Testis (tissue), 2 donors: ENCODE measurements at regions not wholly inside any gene's neighbourhood (a gene's known extent, or its start where the extent isn't known, plus 50 kb on each side); places are given as distances from the start of the nearest gene placed in this dataset.

Experiments used
- DNase-seq: peaks from one replicate; pipeline ENCODE4 v3.0.0-alpha.2; 2019
- H3K27ac ChIP-seq, 2 donors: fragments of 200-600 bp; sonication (generic); one replicate each; pipeline ENCODE4 v1.5.1; 2019
- H3K27me3 ChIP-seq: fragments of 200-600 bp; sonication (generic); one replicate; pipeline ENCODE4 v1.5.1; 2019
- H3K36me3 ChIP-seq: fragments of 200-600 bp; sonication (generic); one replicate; pipeline ENCODE4 v1.5.1; 2017; ENCODE audit warnings: low read depth; ENCODE audit errors: missing control alignments
- H3K4me1 ChIP-seq: fragments of 200-600 bp; sonication (generic); one replicate; pipeline ENCODE4 v1.5.1; 2019
- H3K4me3 ChIP-seq, 2 donors: fragments of 200-600 bp; sonication (generic); one replicate each; pipeline ENCODE4 v1.5.1; 2017 to 2019
- H3K9me3 ChIP-seq: fragments of 200-600 bp; sonication (generic); one replicate; pipeline ENCODE4 v1.5.1; 2017
- POLR2A ChIP-seq: fragments of 450-650 bp; IDR thresholded peaks from one replicate; pipeline ENCODE4 v1.6.1; 2017; ENCODE audit warnings: antibody characterized with exemption, mild to moderate bottlenecking, moderate library complexity
- WGBS, 2 donors: methylation state at CpG; one replicate each; pipeline ENCODE4 v1.1.5; 2018; 5-methylcytosine and 5-hydroxymethylcytosine counted together
- intact Hi-C: fragments of 100-400 bp; cut with DNase I; formaldehyde crosslinking; loops from one replicate; pipeline ENCODE4 v1.15.1; 2023; ENCODE audit warnings: low total_unique reads
- TF ChIP-seq, protein P1 (sequence below), 3 experiments: fragments of 450-650 bp in 2 of 3; fragments of 200-600 bp in 1 of 3; sonication (generic) in 1 of 3; IDR thresholded peaks; one replicate each; pipeline ENCODE4 v1.5.1; 2016 to 2019; ENCODE audit warnings: antibody characterized with exemption in 3 of 3, mild to moderate bottlenecking in 2 of 3, moderate library complexity in 1 of 3

DNA sequence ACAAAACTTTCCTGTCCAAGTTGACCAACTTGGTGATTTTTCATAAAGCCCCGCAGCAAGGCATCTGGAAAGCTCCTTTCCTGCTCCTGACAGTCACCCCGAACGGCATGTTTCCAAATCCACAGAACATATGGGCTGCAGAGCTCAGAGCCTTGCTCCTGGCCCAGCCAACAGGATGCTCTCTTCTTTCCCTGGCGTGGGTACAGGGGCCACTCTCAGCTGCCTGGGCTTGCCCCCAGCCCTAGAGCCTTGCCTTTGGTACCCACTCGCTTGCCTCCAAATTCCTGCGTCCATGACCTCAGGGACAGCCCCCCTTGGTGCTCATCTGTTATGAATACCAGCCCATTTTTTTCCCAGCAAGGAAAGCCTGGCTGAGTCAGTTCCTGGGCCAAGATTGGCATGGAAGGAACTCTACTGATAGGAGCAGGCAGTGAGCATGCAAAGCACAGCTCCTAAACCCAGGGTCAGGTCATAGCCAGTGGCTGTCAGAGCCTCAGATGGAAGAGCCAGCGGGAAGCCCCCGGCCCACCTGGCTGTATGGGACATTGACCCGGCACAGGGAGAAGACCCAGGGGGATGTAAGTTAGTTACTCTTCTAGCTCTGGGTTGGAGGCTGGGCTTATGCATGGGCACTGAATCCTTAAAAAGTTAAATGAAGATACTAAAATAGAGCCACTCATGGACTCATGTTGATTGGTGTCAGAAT lies 105.3 kb upstream of the RTL1 start:
- no peak for DNase-seq
- WGBS, 2 donors, result 77 to 96% methylated on average over 5 to 9 of the region's 9 CpGs
- TF ChIP-seq POLR2A, result no peak
- TF ChIP-seq, protein P1, sequence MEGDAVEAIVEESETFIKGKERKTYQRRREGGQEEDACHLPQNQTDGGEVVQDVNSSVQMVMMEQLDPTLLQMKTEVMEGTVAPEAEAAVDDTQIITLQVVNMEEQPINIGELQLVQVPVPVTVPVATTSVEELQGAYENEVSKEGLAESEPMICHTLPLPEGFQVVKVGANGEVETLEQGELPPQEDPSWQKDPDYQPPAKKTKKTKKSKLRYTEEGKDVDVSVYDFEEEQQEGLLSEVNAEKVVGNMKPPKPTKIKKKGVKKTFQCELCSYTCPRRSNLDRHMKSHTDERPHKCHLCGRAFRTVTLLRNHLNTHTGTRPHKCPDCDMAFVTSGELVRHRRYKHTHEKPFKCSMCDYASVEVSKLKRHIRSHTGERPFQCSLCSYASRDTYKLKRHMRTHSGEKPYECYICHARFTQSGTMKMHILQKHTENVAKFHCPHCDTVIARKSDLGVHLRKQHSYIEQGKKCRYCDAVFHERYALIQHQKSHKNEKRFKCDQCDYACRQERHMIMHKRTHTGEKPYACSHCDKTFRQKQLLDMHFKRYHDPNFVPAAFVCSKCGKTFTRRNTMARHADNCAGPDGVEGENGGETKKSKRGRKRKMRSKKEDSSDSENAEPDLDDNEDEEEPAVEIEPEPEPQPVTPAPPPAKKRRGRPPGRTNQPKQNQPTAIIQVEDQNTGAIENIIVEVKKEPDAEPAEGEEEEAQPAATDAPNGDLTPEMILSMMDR (IDR thresholded peaks at IDR 0.05), result no peak
- H3K36me3 ChIP-seq, result no peaks in the 10 kb centered on the region
- H3K4me3 ChIP-seq, result no peak overlapping the region
- H3K27me3 ChIP-seq, result no peaks in the 10 kb centered on the region
- H3K9me3 ChIP-seq, result no peaks in the 10 kb centered on the region
- no peak overlapping the region for H3K27ac ChIP-seq
- intact Hi-C loops, result no loop called here
- H3K4me1 ChIP-seq, result no peaks in the 10 kb centered on the region

DNA sequence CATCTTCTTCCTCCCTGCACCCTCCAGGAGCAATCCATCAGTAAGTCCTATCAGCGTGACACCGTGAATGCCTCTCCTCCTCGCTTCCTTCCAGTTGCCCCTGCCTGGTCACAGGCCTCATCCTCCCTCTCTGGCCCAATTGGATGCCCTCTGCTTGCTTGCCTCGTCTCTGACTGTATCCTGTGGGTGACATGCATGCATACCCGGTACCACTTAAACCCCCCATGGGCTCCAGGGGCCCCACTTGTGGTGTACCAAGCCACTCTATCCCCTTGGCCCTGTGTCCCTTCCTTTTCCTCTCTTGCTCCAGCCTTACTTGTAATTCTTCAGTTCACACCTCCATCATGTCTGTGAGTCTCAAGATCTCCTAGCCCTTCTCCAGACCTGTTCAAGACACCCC lies 106.0 kb upstream of the RTL1 start:
- Histone ChIP-seq H3K4me3 (no peak overlapping the region), H3K27me3 (no peaks in the 10 kb centered on the region), H3K9me3 (no peaks in the 10 kb centered on the region), H3K4me1 (no peaks in the 10 kb centered on the region), H3K36me3 (no peaks in the 10 kb centered on the region), H3K27ac (no peak overlapping the region)
- intact Hi-C loops, result no loop called here
- TF ChIP-seq, protein P1 (IDR thresholded peaks at IDR 0.05), result no peak
- no peak for TF ChIP-seq POLR2A
- no peak for DNase-seq
- 87 to 92% methylated on average over 5 of the region's 5 CpGs for WGBS, 2 donors

DNA sequence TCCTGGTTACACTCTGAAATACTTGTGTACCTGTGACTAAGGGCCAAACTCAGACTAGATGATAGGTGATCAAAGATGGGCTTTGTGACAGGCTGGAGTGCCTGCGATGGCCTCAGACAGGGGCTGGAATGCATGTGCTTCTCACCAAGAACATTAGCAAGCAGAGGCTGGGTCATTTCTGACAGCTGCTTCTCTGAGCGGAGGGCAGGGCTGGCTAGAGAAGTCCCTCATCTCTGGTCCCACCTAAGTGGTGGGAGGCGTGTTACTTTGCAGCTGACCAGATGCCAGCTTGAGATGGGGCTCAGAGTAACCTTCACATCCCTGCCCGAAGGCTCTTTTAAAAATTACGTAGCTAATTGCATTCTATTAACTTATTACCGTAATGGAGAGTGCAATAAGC lies 106.8 kb upstream of the RTL1 start:
- no peak for DNase-seq
- intact Hi-C loops, result no loop called here
- WGBS, 2 donors, result 90 to 93% methylated on average over 6 of the region's 6 CpGs
- no peak overlapping the region for H3K27ac ChIP-seq
- no peak overlapping the region for H3K4me3 ChIP-seq
- no peaks in the 10 kb centered on the region for H3K36me3 ChIP-seq
- no peaks in the 10 kb centered on the region for H3K27me3 ChIP-seq
- no peaks in the 10 kb centered on the region for H3K9me3 ChIP-seq
- no peak for TF ChIP-seq POLR2A
- TF ChIP-seq, protein P1 (IDR thresholded peaks at IDR 0.05), result no peak
- H3K4me1 ChIP-seq, result no peaks in the 10 kb centered on the region

DNA sequence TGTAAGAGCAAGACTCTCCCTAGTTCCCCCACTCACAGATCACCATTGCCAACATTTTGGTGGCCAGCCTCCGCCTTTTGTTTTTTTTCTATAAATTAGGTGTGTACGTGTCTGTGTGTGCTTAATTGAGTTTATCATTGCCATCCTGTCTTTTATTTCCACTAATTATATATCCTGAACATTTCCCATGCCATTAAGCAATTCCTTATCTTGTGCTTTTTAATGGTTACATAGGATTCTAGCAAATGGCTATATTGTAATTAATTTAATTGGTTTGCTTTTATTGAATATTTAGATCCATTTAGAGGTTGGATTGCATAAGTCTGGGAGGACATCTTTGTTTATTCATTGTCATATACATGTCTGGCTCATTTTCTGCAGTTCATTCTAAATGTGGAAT lies 107.3 kb upstream of the RTL1 start:
- WGBS, 2 donors, result 84 to 93% methylated on average over 2 of the region's 2 CpGs
- H3K9me3 ChIP-seq, result no peaks in the 10 kb centered on the region
- no peaks in the 10 kb centered on the region for H3K27me3 ChIP-seq
- H3K4me1 ChIP-seq, result no peaks in the 10 kb centered on the region
- TF ChIP-seq POLR2A, result no peak
- TF ChIP-seq, protein P1 (IDR thresholded peaks at IDR 0.05), result no peak
- no peak overlapping the region for H3K27ac ChIP-seq
- DNase-seq, result no peak
- no peaks in the 10 kb centered on the region for H3K36me3 ChIP-seq
- intact Hi-C loops, result no loop called here
- no peak overlapping the region for H3K4me3 ChIP-seq

DNA sequence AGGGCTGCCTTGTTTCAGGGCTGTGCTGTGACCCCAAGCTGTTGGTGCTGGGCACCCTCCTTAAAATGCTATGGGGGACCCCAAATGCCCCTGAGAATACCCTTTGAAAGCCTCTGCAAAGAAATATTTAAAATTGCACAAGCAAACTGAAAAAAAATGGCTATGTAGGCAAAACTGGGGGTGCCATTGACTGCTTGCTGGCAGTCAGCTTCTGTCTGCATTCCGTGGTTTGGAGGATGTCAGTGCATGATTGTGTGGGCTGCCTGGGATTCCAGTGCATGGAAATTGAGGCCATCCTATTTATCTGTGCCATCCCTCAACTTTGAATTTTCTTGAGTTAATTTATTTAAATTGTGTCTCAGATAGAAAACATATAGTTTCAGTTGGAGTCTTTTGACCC lies 113.7 kb upstream of the RTL1 start:
- 68 to 82% methylated on average over 1 of the region's 1 CpG for WGBS, 2 donors

More for the DNA sequence above, 113.7 kb upstream of the RTL1 start:
- TF ChIP-seq POLR2A, result no peak
- TF ChIP-seq, protein P1 (IDR thresholded peaks at IDR 0.05), result no peak
- no peaks in the 10 kb centered on the region for H3K36me3 ChIP-seq
- no peak overlapping the region for H3K4me3 ChIP-seq
- no peaks in the 10 kb centered on the region for H3K9me3 ChIP-seq
- DNase-seq, result no peak
- H3K4me1 ChIP-seq, result no peaks in the 10 kb centered on the region
- intact Hi-C loops, result no loop called here
- H3K27ac ChIP-seq, result no peak overlapping the region
- no peaks in the 10 kb centered on the region for H3K27me3 ChIP-seq
